Ovary (tissue), 7 donors: ENCODE measurements at regions not wholly inside any gene's neighbourhood (a gene's known extent, or its start where the extent isn't known, plus 50 kb on each side); places are given as distances from the start of the nearest gene placed in this dataset.

Experiments used
- DNase-seq, 5 donors: peaks; one replicate each; pipeline ENCODE4 v3.0.0-alpha.2; 2019 to 2020
- H3K27ac ChIP-seq, 2 donors: fragments of 200-600 bp; one replicate each; pipeline versions ENCODE4 v1.5.1 to v1.8.0; 2019 to 2022
- H3K27me3 ChIP-seq: fragments of 200-600 bp; one replicate; pipeline ENCODE4 v1.8.0; 2022
- H3K36me3 ChIP-seq: fragments of 200-600 bp; sonication (generic); one replicate; pipeline ENCODE4 v1.5.1; 2019
- H3K4me1 ChIP-seq: one replicate; pipeline ENCODE4 v1.8.1; 2013; ENCODE audit warnings: mild to moderate bottlenecking, moderate library complexity; ENCODE audit not compliant: insufficient read depth
- H3K4me3 ChIP-seq: fragments of 200-600 bp; sonication (generic); one replicate; pipeline ENCODE4 v1.5.1; 2017
- H3K9me3 ChIP-seq, 2 donors: fragments of 200-600 bp in 1 of 2; sonication (generic) in 1 of 2; one replicate each; pipeline versions ENCODE4 v1.5.1 to v1.8.1; 2013 to 2019; ENCODE audit warnings: mild to moderate bottlenecking in 1 of 2, moderate library complexity in 1 of 2
- EP300 ChIP-seq: sonication (generic); formaldehyde crosslinking; IDR thresholded peaks from one replicate; pipeline ENCODE4 v1.6.1; 2017; ENCODE audit warnings: antibody characterized with exemption
- POLR2A ChIP-seq: fragments of 450-650 bp; IDR thresholded peaks from one replicate; pipeline ENCODE4 v1.6.1; 2017; ENCODE audit warnings: antibody characterized with exemption, mild to moderate bottlenecking, moderate library complexity
- WGBS, 3 donors: extraction: QIAGEN DNeasy Blood & Tissue Kit in 1 of 3; methylation state at CpG; one replicate each; pipeline versions ENCODE4 v1.1.5 to v1.1.7; 2013 to 2017; 5-methylcytosine and 5-hydroxymethylcytosine counted together
- intact Hi-C, 4 donors: fragments of 100-400 bp; cut with DNase I; formaldehyde crosslinking; loops; one replicate each; pipeline versions ENCODE4 v1.11.0 to v1.15.1; 2022 to 2023
- TF ChIP-seq, protein P1 (sequence below), 3 donors: fragments of 450-650 bp in 2 of 3; fragments of 200-600 bp in 1 of 3; IDR thresholded peaks; one replicate each; pipeline versions ENCODE4 v1.5.1 to v1.8.0; 2016 to 2022; ENCODE audit warnings: antibody characterized with exemption in 3 of 3, mild to moderate bottlenecking in 1 of 3
- donor health status: DM: no; HTN: no; CAD: no; lungs with moderate emphysema.
- donor health status: DM: no; HTN: no; CAD: no.
- donor health status: Bipolar disorder and iron deficiency.
- donor health status: DM: no; HTN: no; CAD: no.
- donor health status: DM: yes; HTN: yes; CAD: no.

GRCh38 chr6:109309917-109310316, 72.3 kb downstream of the CD164 start:
- intact Hi-C loops: no loop called here
- no peaks in the 10 kb centered on the region for H3K36me3 ChIP-seq
- H3K9me3 ChIP-seq: no peaks in the 10 kb centered on the region
- DNase-seq: no peak
- no peaks in the 10 kb centered on the region for H3K4me1 ChIP-seq
- H3K27me3 ChIP-seq: no peaks in the 10 kb centered on the region
- no peak overlapping the region for H3K4me3 ChIP-seq
- WGBS, 3 donors: 91 to 96% (median 95%) methylated on average over 5 of the region's 5 CpGs
- no peak overlapping the region for H3K27ac ChIP-seq
- no peak for TF ChIP-seq EP300
- no peak for TF ChIP-seq POLR2A
- TF ChIP-seq, protein P1, sequence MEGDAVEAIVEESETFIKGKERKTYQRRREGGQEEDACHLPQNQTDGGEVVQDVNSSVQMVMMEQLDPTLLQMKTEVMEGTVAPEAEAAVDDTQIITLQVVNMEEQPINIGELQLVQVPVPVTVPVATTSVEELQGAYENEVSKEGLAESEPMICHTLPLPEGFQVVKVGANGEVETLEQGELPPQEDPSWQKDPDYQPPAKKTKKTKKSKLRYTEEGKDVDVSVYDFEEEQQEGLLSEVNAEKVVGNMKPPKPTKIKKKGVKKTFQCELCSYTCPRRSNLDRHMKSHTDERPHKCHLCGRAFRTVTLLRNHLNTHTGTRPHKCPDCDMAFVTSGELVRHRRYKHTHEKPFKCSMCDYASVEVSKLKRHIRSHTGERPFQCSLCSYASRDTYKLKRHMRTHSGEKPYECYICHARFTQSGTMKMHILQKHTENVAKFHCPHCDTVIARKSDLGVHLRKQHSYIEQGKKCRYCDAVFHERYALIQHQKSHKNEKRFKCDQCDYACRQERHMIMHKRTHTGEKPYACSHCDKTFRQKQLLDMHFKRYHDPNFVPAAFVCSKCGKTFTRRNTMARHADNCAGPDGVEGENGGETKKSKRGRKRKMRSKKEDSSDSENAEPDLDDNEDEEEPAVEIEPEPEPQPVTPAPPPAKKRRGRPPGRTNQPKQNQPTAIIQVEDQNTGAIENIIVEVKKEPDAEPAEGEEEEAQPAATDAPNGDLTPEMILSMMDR (IDR thresholded peaks at IDR 0.05): no peak

DNA sequence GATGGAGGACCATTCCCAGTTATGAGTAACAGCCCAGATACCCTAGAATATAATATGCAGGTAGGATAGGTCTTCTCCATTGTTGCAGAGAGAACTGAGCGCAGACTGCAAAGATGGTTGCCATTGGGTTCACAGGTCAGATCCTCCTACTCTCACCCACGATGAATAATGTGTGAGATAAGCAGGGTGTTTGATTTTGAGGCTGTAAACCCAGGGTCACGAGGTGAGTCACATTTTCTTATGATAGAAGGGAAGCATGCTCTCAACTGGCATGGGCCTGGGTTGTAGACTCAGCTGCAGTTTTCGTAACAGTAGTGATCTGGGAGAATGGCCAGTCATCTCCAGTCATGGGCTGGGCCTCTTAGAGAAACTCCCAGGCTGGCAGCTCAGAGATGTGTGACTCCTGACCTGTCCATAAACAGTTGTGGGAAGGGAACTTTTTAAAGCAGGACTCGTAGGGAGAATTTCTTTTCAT, 74.2 kb downstream of the CD164 start:
- no peaks in the 10 kb centered on the region for H3K36me3 ChIP-seq
- no peaks in the 10 kb centered on the region for H3K4me1 ChIP-seq
- H3K4me3 ChIP-seq: no peak overlapping the region
- TF ChIP-seq, protein P1 (IDR thresholded peaks at IDR 0.05): no peak
- no peak overlapping the region for H3K27ac ChIP-seq
- no peak for DNase-seq
- 50 to 57% (median 53%) methylated on average over 5 of the region's 5 CpGs for WGBS, 3 donors
- no peaks in the 10 kb centered on the region for H3K9me3 ChIP-seq
- no peaks in the 10 kb centered on the region for H3K27me3 ChIP-seq
- intact Hi-C loops: no loop called here

DNA sequence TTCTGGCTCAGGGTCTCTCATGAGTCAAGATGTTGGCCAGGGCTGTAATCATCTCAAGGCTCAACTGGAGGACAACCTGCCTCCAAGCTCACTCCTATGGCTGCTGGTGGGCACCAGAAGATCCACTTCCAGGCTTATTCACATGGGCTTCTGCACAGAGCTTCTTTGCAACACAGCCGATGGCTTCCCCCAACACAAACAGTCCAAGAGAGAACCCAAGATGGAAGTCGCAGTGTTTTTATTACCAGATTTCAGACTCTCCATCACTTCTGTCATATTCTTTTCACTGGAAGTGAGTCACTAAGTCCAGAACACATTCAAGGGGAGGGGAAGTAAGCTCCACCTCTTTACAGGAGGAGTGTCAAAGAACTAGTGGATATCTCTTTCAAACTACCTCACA, 75.5 kb downstream of the CD164 start:
- TF ChIP-seq EP300 (no peak), POLR2A (no peak)
- TF ChIP-seq, protein P1 (IDR thresholded peaks at IDR 0.05): no peak
- 73 to 94% (median 91%) methylated on average over 2 of the region's 2 CpGs for WGBS, 3 donors
- no peak for DNase-seq
- Histone ChIP-seq H3K9me3 (no peaks in the 10 kb centered on the region), H3K27me3 (no peaks in the 10 kb centered on the region), H3K4me3 (no peak overlapping the region), H3K4me1 (no peaks in the 10 kb centered on the region), H3K27ac (no peak overlapping the region), H3K36me3 (no peaks in the 10 kb centered on the region)
- intact Hi-C loops: no loop called here

GRCh38 chr6:109305028-109305427, 77.2 kb downstream of the CD164 start:
- Histone ChIP-seq H3K4me1 (no peaks in the 10 kb centered on the region), H3K36me3 (no peaks in the 10 kb centered on the region), H3K27me3 (no peaks in the 10 kb centered on the region), H3K27ac (no peak overlapping the region), H3K9me3 (no peaks in the 10 kb centered on the region), H3K4me3 (no peak overlapping the region)
- intact Hi-C loops: no loop called here
- TF ChIP-seq, protein P1 (IDR thresholded peaks at IDR 0.05): no peak
- TF ChIP-seq EP300 (no peak), POLR2A (no peak)
- DNase-seq: no peak
